ENCODE measurements at regions not wholly inside any gene's neighbourhood (a gene's known extent, or its start where the extent isn't known, plus 50 kb on each side); places are given as distances from the start of the nearest gene placed in this dataset.
"Not testable (repeated sequence)": the region's sequence is repeated elsewhere in the genome, so short reads cannot be mapped to it uniquely, and the experiment has no call there.

GRCh38 chr1:98112626-98113025, 191.8 kb upstream of the DPYD start:
- H3K4me3 ChIP-seq (ENCODE audit: low read length) = no peak overlapping the region
- no peak overlapping the region for H3K4me2 ChIP-seq (ENCODE audit: low read length)
- H4K20me1 ChIP-seq (ENCODE audit: insufficient read depth) = no peaks in the 10 kb centered on the region
- H3K9me3 ChIP-seq (ENCODE audit: low read length) = peaks cover 5% of the 10 kb centered on the region
- H3K9me2 ChIP-seq (ENCODE audit: insufficient read depth, low read length) = no peaks in the 10 kb centered on the region
- no peak overlapping the region for H3K27ac ChIP-seq (ENCODE audit: low read length)
- no peaks in the 10 kb centered on the region for H3K79me2 ChIP-seq (replicated peaks; ENCODE audit: insufficient read depth, low read length)
- TF ChIP-seq RAD21 (conservative IDR thresholded peaks at IDR 0.05) (no peak), EP300 (conservative IDR thresholded peaks at IDR 0.05; ENCODE audit: poor library complexity, severe bottlenecking) (no peak), SMC3 (conservative IDR thresholded peaks at IDR 0.05; ENCODE audit: poor library complexity) (no peak), EZH2 (IDR thresholded peaks at IDR 0.05; ENCODE audit: borderline replicate concordance, insufficient read depth, low read length, poor library complexity, severe bottlenecking) (no peak), REST (IDR thresholded peaks at IDR 0.05; ENCODE audit: borderline replicate concordance) (no peak)
- no peak overlapping the region for H2AFZ ChIP-seq (ENCODE audit: low read depth, low read length)
- H3K27me3 ChIP-seq (ENCODE audit: insufficient read depth, low read depth, low read length) = no peaks in the 10 kb centered on the region
- no peak overlapping the region for H3K9ac ChIP-seq (ENCODE audit: low read length)
- no peaks in the 10 kb centered on the region for H3K36me3 ChIP-seq (ENCODE audit: insufficient read depth, low read length)
- no peaks in the 10 kb centered on the region for H3F3A ChIP-seq (ENCODE audit: insufficient read depth, low read length, poor library complexity, severe bottlenecking)

DNA sequence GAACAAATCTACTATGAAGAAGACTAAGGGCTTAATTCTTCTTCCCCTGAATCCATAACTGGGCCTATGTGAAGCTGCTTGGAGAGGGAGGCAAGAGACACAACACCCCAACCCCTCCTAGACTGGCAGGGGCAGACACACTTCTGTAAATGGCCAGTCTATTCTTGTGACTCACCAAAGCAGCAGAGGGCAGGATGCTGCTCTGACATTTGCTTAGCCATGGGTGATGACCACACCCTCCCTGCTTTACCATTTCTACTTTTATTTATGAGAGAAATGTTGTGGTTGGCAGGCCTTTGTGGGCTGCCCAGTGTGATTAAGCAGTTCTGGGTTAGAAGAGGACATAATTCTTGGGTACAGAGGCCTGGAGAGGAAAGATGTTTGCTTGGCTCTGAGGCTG, 189.8 kb upstream of the DPYD start:
- Histone ChIP-seq H3K36me3 (ENCODE audit: insufficient read depth, low read length) (no peaks in the 10 kb centered on the region), H3K9ac (ENCODE audit: low read length) (no peak overlapping the region), H4K20me1 (ENCODE audit: insufficient read depth) (no peaks in the 10 kb centered on the region), H3K79me2 (replicated peaks; ENCODE audit: insufficient read depth, low read length) (no peaks in the 10 kb centered on the region), H3K9me3 (ENCODE audit: low read length) (peaks cover 11% of the 10 kb centered on the region), H3K27me3 (ENCODE audit: insufficient read depth, low read depth, low read length) (no peaks in the 10 kb centered on the region), H3K9me2 (ENCODE audit: insufficient read depth, low read length) (no peaks in the 10 kb centered on the region), H3F3A (ENCODE audit: insufficient read depth, low read length, poor library complexity, severe bottlenecking) (no peaks in the 10 kb centered on the region), H3K4me3 (ENCODE audit: low read length) (no peak overlapping the region), H3K27ac (ENCODE audit: low read length) (no peak overlapping the region), H2AFZ (ENCODE audit: low read depth, low read length) (no peak overlapping the region), H3K4me2 (ENCODE audit: low read length) (no peak overlapping the region)
- TF ChIP-seq POLR2AphosphoS5 (IDR thresholded peaks at IDR 0.05) = no peak
- TF ChIP-seq REST (IDR thresholded peaks at IDR 0.05; ENCODE audit: borderline replicate concordance) = no peak
- TF ChIP-seq RAD21 (conservative IDR thresholded peaks at IDR 0.05) = no peak
- TF ChIP-seq MXI1 (conservative IDR thresholded peaks at IDR 0.05; ENCODE audit: poor library complexity, severe bottlenecking) = no peak
- no peak for TF ChIP-seq EP300 (conservative IDR thresholded peaks at IDR 0.05; ENCODE audit: poor library complexity, severe bottlenecking)
- no peak for TF ChIP-seq EZH2 (IDR thresholded peaks at IDR 0.05; ENCODE audit: borderline replicate concordance, insufficient read depth, low read length, poor library complexity, severe bottlenecking)
- no peak for TF ChIP-seq CTCF (IDR thresholded peaks at IDR 0.05; ENCODE audit: poor library complexity, severe bottlenecking)
- TF ChIP-seq TAF1 (IDR thresholded peaks at IDR 0.05; ENCODE audit: low read depth) = no peak
- TF ChIP-seq SMC3 (conservative IDR thresholded peaks at IDR 0.05; ENCODE audit: poor library complexity) = no peak

DNA sequence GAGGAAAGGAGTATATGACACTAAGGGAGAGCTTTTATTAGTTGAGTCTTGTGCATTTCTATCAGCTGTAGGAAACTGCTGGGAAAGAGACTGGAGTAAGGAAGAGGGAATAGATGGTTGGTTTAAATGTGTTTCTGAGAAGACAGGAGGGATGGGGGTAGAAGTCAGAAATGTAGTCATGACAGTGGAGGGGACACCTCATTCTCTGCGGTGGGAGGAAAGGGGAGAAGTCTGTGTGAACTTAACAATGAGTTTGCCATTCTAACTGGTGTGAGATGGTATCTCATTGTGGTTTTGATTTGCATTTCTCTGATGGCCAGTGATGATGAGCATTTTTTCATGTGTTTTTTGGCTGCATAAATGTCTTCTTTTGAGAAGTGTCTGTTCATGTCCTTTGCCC, 187.5 kb upstream of the DPYD start:
- H3K4me3 ChIP-seq (ENCODE audit: low read length); H3K4me2 ChIP-seq (ENCODE audit: low read length); H2AFZ ChIP-seq (ENCODE audit: low read depth, low read length): not testable (repeated sequence)

More for the DNA sequence above, 187.5 kb upstream of the DPYD start:
- H3K27ac ChIP-seq (ENCODE audit: low read length); H3F3A ChIP-seq (ENCODE audit: insufficient read depth, low read length, poor library complexity, severe bottlenecking); H3K9ac ChIP-seq (ENCODE audit: low read length); H3K9me2 ChIP-seq (ENCODE audit: insufficient read depth, low read length); H3K79me2 ChIP-seq (replicated peaks; ENCODE audit: insufficient read depth, low read length); H3K27me3 ChIP-seq (ENCODE audit: insufficient read depth, low read depth, low read length); H3K36me3 ChIP-seq (ENCODE audit: insufficient read depth, low read length); H4K20me1 ChIP-seq (ENCODE audit: insufficient read depth): not testable (repeated sequence)
- H3K9me3 ChIP-seq (ENCODE audit: low read length) = peaks cover 11% of the 10 kb centered on the region
